ENCODE measurements at regions not wholly inside any gene's neighbourhood (a gene's known extent, or its start where the extent isn't known, plus 50 kb on each side); places are given as distances from the start of the nearest gene placed in this dataset.

- Mint-ChIP-seq H3K4me3 (no peak overlapping the region), H3K27me3 (peaks cover 18% of the 10 kb centered on the region), H3K27ac (no peak overlapping the region), H3K9me3 (no peaks in the 10 kb centered on the region), H3K36me3 (ENCODE audit: low read depth) (no peaks in the 10 kb centered on the region), H3K4me1 (ENCODE audit: low read depth) (no peaks in the 10 kb centered on the region)
- no peak for DNase-seq
These were observed 159.4 kb downstream of the ACTR3 start for GRCh38 chr2:114049280-114049679.

- Mint-ChIP-seq H3K9me3 (no peaks in the 10 kb centered on the region), H3K27me3 (peaks cover 22% of the 10 kb centered on the region), H3K36me3 (ENCODE audit: low read depth) (no peaks in the 10 kb centered on the region), H3K4me3 (no peak overlapping the region), H3K4me1 (ENCODE audit: low read depth) (no peaks in the 10 kb centered on the region), H3K27ac (no peak overlapping the region)
- no peak for DNase-seq
These were observed 159.9 kb downstream of the ACTR3 start for GRCh38 chr2:114049826-114050225.

GRCh38 chr2:114056294-114057143 lies 166.6 kb downstream of the ACTR3 start:
- H3K36me3 Mint-ChIP-seq (ENCODE audit: low read depth): no peaks in the 10 kb centered on the region
- H3K27ac Mint-ChIP-seq: no peak overlapping the region
- H3K4me3 Mint-ChIP-seq: no peak overlapping the region
- H3K4me1 Mint-ChIP-seq (ENCODE audit: low read depth): no peaks in the 10 kb centered on the region
- H3K27me3 Mint-ChIP-seq: peaks cover 29% of the 10 kb centered on the region
- no peak for DNase-seq
- H3K9me3 Mint-ChIP-seq: no peaks in the 10 kb centered on the region

- no peaks in the 10 kb centered on the region for H3K9me3 Mint-ChIP-seq
- no peak for DNase-seq
- no peaks in the 10 kb centered on the region for H3K36me3 Mint-ChIP-seq (ENCODE audit: low read depth)
- peaks cover 29% of the 10 kb centered on the region for H3K27me3 Mint-ChIP-seq
- H3K4me3 Mint-ChIP-seq: no peak overlapping the region
- H3K27ac Mint-ChIP-seq: no peak overlapping the region
- no peaks in the 10 kb centered on the region for H3K4me1 Mint-ChIP-seq (ENCODE audit: low read depth)
These were observed 167.7 kb downstream of the ACTR3 start for GRCh38 chr2:114057638-114058037.

- peaks cover 20% of the 10 kb centered on the region for H3K27me3 Mint-ChIP-seq
- no peak overlapping the region for H3K4me3 Mint-ChIP-seq
- H3K27ac Mint-ChIP-seq: no peak overlapping the region
These were observed 171.7 kb downstream of the ACTR3 start for GRCh38 chr2:114061566-114062098.

GRCh38 chr2:114063346-114063745 lies 173.5 kb downstream of the ACTR3 start:
- Mint-ChIP-seq H3K36me3 (ENCODE audit: low read depth) (no peaks in the 10 kb centered on the region), H3K27ac (no peak overlapping the region), H3K4me3 (no peak overlapping the region), H3K4me1 (ENCODE audit: low read depth) (no peaks in the 10 kb centered on the region), H3K27me3 (peaks cover 25% of the 10 kb centered on the region), H3K9me3 (no peaks in the 10 kb centered on the region)
- DNase-seq: no peak

More at GRCh38 chr2:114061566-114062098, 171.7 kb downstream of the ACTR3 start:
- no peaks in the 10 kb centered on the region for H3K4me1 Mint-ChIP-seq (ENCODE audit: low read depth)
- no peaks in the 10 kb centered on the region for H3K9me3 Mint-ChIP-seq
- no peak for DNase-seq
- no peaks in the 10 kb centered on the region for H3K36me3 Mint-ChIP-seq (ENCODE audit: low read depth)

- no peaks in the 10 kb centered on the region for H3K36me3 Mint-ChIP-seq (ENCODE audit: low read depth)
- H3K4me3 Mint-ChIP-seq: no peak overlapping the region
- peaks cover 30% of the 10 kb centered on the region for H3K27me3 Mint-ChIP-seq
- no peak for DNase-seq
- H3K27ac Mint-ChIP-seq: no peak overlapping the region
- H3K4me1 Mint-ChIP-seq (ENCODE audit: low read depth): no peaks in the 10 kb centered on the region
- H3K9me3 Mint-ChIP-seq: no peaks in the 10 kb centered on the region
These were observed 175.8 kb downstream of the ACTR3 start for GRCh38 chr2:114065731-114066130.

- H3K27ac Mint-ChIP-seq: no peak overlapping the region
- peaks cover 30% of the 10 kb centered on the region for H3K27me3 Mint-ChIP-seq
- no peaks in the 10 kb centered on the region for H3K9me3 Mint-ChIP-seq
- no peak overlapping the region for H3K4me3 Mint-ChIP-seq
- no peak for DNase-seq
- H3K36me3 Mint-ChIP-seq (ENCODE audit: low read depth): no peaks in the 10 kb centered on the region
- no peaks in the 10 kb centered on the region for H3K4me1 Mint-ChIP-seq (ENCODE audit: low read depth)
These were observed 176.4 kb downstream of the ACTR3 start for GRCh38 chr2:114066186-114066747.

GRCh38 chr2:114068438-114068837 lies 178.5 kb downstream of the ACTR3 start:
- H3K9me3 Mint-ChIP-seq: no peaks in the 10 kb centered on the region
- no peak overlapping the region for H3K4me3 Mint-ChIP-seq

GRCh38 chr2:114076961-114077360 lies 187.1 kb downstream of the ACTR3 start:
- Mint-ChIP-seq H3K27me3 (peaks cover 31% of the 10 kb centered on the region), H3K36me3 (ENCODE audit: low read depth) (no peaks in the 10 kb centered on the region), H3K4me3 (no peak overlapping the region), H3K27ac (no peak overlapping the region), H3K9me3 (no peaks in the 10 kb centered on the region), H3K4me1 (ENCODE audit: low read depth) (no peaks in the 10 kb centered on the region)
- DNase-seq: no peak

More at GRCh38 chr2:114068438-114068837, 178.5 kb downstream of the ACTR3 start:
- DNase-seq: no peak
- H3K36me3 Mint-ChIP-seq (ENCODE audit: low read depth): no peaks in the 10 kb centered on the region
- no peaks in the 10 kb centered on the region for H3K4me1 Mint-ChIP-seq (ENCODE audit: low read depth)
- peaks cover 35% of the 10 kb centered on the region for H3K27me3 Mint-ChIP-seq
- no peak overlapping the region for H3K27ac Mint-ChIP-seq

GRCh38 chr2:114079366-114080004 lies 189.6 kb downstream of the ACTR3 start:
- H3K36me3 Mint-ChIP-seq (ENCODE audit: low read depth): no peaks in the 10 kb centered on the region
- H3K4me1 Mint-ChIP-seq (ENCODE audit: low read depth): no peaks in the 10 kb centered on the region
- H3K9me3 Mint-ChIP-seq: peaks cover 2% of the 10 kb centered on the region
- no peak for DNase-seq
- H3K27ac Mint-ChIP-seq: no peak overlapping the region
- H3K4me3 Mint-ChIP-seq: no peak overlapping the region
- H3K27me3 Mint-ChIP-seq: peaks cover 27% of the 10 kb centered on the region

GRCh38 chr2:114082731-114083433 lies 193.0 kb downstream of the ACTR3 start:
- H3K27ac Mint-ChIP-seq: no peak overlapping the region
- H3K4me3 Mint-ChIP-seq: no peak overlapping the region
- H3K4me1 Mint-ChIP-seq (ENCODE audit: low read depth): no peaks in the 10 kb centered on the region
- H3K36me3 Mint-ChIP-seq (ENCODE audit: low read depth): no peaks in the 10 kb centered on the region
- no peak for DNase-seq
- peaks cover 24% of the 10 kb centered on the region for H3K27me3 Mint-ChIP-seq
- peaks cover 2% of the 10 kb centered on the region for H3K9me3 Mint-ChIP-seq

- Mint-ChIP-seq H3K27ac (no peak overlapping the region), H3K27me3 (peaks cover 24% of the 10 kb centered on the region), H3K36me3 (ENCODE audit: low read depth) (no peaks in the 10 kb centered on the region), H3K4me1 (ENCODE audit: low read depth) (no peaks in the 10 kb centered on the region), H3K9me3 (peaks cover 2% of the 10 kb centered on the region), H3K4me3 (no peak overlapping the region)
- DNase-seq: no peak
These were observed 194.0 kb downstream of the ACTR3 start for GRCh38 chr2:114083717-114084387.

- Mint-ChIP-seq H3K27me3 (peaks cover 24% of the 10 kb centered on the region), H3K4me1 (ENCODE audit: low read depth) (no peaks in the 10 kb centered on the region), H3K36me3 (ENCODE audit: low read depth) (no peaks in the 10 kb centered on the region), H3K9me3 (peaks cover 2% of the 10 kb centered on the region), H3K27ac (no peak overlapping the region), H3K4me3 (no peak overlapping the region)
- no peak for DNase-seq
These were observed 195.3 kb downstream of the ACTR3 start for GRCh38 chr2:114085238-114085637.
